Spleen (tissue), 7 donors: ENCODE measurements at regions not wholly inside any gene's neighbourhood (a gene's known extent, or its start where the extent isn't known, plus 50 kb on each side); places are given as distances from the start of the nearest gene placed in this dataset.

ENCODE experiments used
- CTCF ChIP-seq, 11 experiments: fragments of 200-600 bp in 7 of 11; fragments of 450-650 bp in 4 of 11; sonication (generic) in 4 of 11; IDR thresholded peaks in 8 of 11; conservative IDR thresholded peaks in 3 of 11; 1 replicate in 7 of 11; 2 replicates in 4 of 11; pipeline versions ENCODE4 v1.4.0 to v1.8.0; 2016 to 2021; ENCODE audit warnings: antibody characterized with exemption in 11 of 11, inconsistent platforms in 4 of 11, mild to moderate bottlenecking in 1 of 11
- POLR2A ChIP-seq, 3 donors: fragments of 450-650 bp; IDR thresholded peaks; one replicate each; pipeline ENCODE4 v1.5.1; 2017; ENCODE audit warnings: antibody characterized with exemption in 3 of 3, mild to moderate bottlenecking in 1 of 3
- POLR2AphosphoS5 ChIP-seq, 3 donors: sonication (generic); formaldehyde crosslinking; IDR thresholded peaks; one replicate each; pipeline ENCODE4 v1.5.1; 2017; ENCODE audit warnings: antibody characterized with exemption in 3 of 3
- donor health status: DM: no; HTN: no; CAD: no; lungs with moderate emphysema.
- donor health status: DM: no; HTN: no; CAD: no.
- donor health status: DM: no; HTN: no; CAD: no.

- TF ChIP-seq CTCF (IDR thresholded peaks at IDR 0.05 in 8 of 11, conservative IDR thresholded peaks at IDR 0.05 in 3 of 11) (no peak), POLR2A (IDR thresholded peaks at IDR 0.05) (no peak), POLR2AphosphoS5 (IDR thresholded peaks at IDR 0.05) (no peak)
Observed at GRCh38 chr9:111187376-111187775, 142.6 kb downstream of the OR2K2 start.
